ENCODE measurements at regions not wholly inside any gene's neighbourhood (a gene's known extent, or its start where the extent isn't known, plus 50 kb on each side); places are given as distances from the start of the nearest gene placed in this dataset.

- TF ChIP-seq PPARA (CRISPR knock-in tag; IDR thresholded peaks at IDR 0.05; ENCODE audit: borderline replicate concordance) (no peak), OSR1 (CRISPR knock-in tag; IDR thresholded peaks at IDR 0.05) (no peak), CREB5 (CRISPR knock-in tag; IDR thresholded peaks at IDR 0.05; ENCODE audit: low read depth) (no peak)
Measured at GRCh38 chr14:59133709-59134108, 54.8 kb upstream of the DAAM1 start (continued).

DNA sequence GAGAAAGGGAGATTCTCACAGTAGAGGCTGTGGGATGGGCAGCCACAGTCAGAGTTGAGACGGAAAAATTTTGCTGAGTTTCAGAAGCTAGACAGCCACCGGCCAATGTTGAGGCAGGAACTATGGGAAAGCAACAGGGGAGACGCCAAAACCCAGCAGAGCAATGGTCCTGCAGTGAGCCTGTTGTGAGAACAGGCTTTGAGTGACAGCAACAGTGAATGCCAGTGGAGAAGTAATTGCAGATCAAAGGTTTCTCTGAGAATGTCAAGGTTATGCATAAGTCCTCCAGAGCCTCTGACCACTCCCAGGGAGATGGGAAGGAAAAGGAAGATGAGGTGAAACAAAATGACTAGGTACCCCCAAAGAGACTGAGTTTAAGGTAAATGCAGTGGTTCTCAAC lies 54.2 kb upstream of the DAAM1 start:
- ATAC-seq: no peak
- TF ChIP-seq PATZ1 (CRISPR knock-in tag; IDR thresholded peaks at IDR 0.05; ENCODE audit: borderline replicate concordance) (no peak), GLIS3 (CRISPR knock-in tag; IDR thresholded peaks at IDR 0.05) (no peak), CREB5 (CRISPR knock-in tag; IDR thresholded peaks at IDR 0.05; ENCODE audit: low read depth) (no peak), TSHZ2 (CRISPR knock-in tag; IDR thresholded peaks at IDR 0.05) (no peak), ISL1 (CRISPR knock-in tag; IDR thresholded peaks at IDR 0.05) (no peak), ZNF70 (CRISPR knock-in tag; IDR thresholded peaks at IDR 0.05) (no peak), PPARA (CRISPR knock-in tag; IDR thresholded peaks at IDR 0.05; ENCODE audit: borderline replicate concordance) (no peak), BACH2 (CRISPR knock-in tag; IDR thresholded peaks at IDR 0.05; ENCODE audit: borderline replicate concordance) (no peak), OSR1 (CRISPR knock-in tag; IDR thresholded peaks at IDR 0.05) (no peak), ESRRG (CRISPR knock-in tag; IDR thresholded peaks at IDR 0.05) (no peak), TOX (CRISPR knock-in tag; IDR thresholded peaks at IDR 0.05; ENCODE audit: borderline replicate concordance) (no peak), CSDC2 (CRISPR knock-in tag; IDR thresholded peaks at IDR 0.05) (no peak), ARNTL (CRISPR knock-in tag; IDR thresholded peaks at IDR 0.05; ENCODE audit: borderline replicate concordance, low read depth) (no peak), SNAI2 (CRISPR knock-in tag; IDR thresholded peaks at IDR 0.05) (no peak), TCF4 (CRISPR knock-in tag; IDR thresholded peaks at IDR 0.05; ENCODE audit: borderline replicate concordance) (no peak), RARB (CRISPR knock-in tag; IDR thresholded peaks at IDR 0.05) (no peak), ZC3H10 (CRISPR knock-in tag; IDR thresholded peaks at IDR 0.05) (no peak)
- TF ChIP-seq, protein P1, sequence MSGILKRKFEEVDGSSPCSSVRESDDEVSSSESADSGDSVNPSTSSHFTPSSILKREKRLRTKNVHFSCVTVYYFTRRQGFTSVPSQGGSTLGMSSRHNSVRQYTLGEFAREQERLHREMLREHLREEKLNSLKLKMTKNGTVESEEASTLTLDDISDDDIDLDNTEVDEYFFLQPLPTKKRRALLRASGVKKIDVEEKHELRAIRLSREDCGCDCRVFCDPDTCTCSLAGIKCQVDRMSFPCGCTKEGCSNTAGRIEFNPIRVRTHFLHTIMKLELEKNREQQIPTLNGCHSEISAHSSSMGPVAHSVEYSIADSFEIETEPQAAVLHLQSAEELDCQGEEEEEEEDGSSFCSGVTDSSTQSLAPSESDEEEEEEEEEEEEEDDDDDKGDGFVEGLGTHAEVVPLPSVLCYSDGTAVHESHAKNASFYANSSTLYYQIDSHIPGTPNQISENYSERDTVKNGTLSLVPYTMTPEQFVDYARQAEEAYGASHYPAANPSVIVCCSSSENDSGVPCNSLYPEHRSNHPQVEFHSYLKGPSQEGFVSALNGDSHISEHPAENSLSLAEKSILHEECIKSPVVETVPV (CRISPR knock-in tag; IDR thresholded peaks at IDR 0.05): no peak

- no peak for ATAC-seq
- TF ChIP-seq TCF4 (CRISPR knock-in tag; IDR thresholded peaks at IDR 0.05; ENCODE audit: borderline replicate concordance): no peak
- TF ChIP-seq PATZ1 (CRISPR knock-in tag; IDR thresholded peaks at IDR 0.05; ENCODE audit: borderline replicate concordance): no peak
- no peak for TF ChIP-seq CREB5 (CRISPR knock-in tag; IDR thresholded peaks at IDR 0.05; ENCODE audit: low read depth)
- no peak for TF ChIP-seq GLIS3 (CRISPR knock-in tag; IDR thresholded peaks at IDR 0.05)
- TF ChIP-seq ZNF565 (CRISPR knock-in tag; conservative IDR thresholded peaks at IDR 0.05; ENCODE audit: low read depth): no peak
- no peak for TF ChIP-seq TSHZ2 (CRISPR knock-in tag; IDR thresholded peaks at IDR 0.05)
- no peak for TF ChIP-seq ZNF70 (CRISPR knock-in tag; IDR thresholded peaks at IDR 0.05)
- no peak for TF ChIP-seq ARNTL (CRISPR knock-in tag; IDR thresholded peaks at IDR 0.05; ENCODE audit: borderline replicate concordance, low read depth)
- TF ChIP-seq ESRRG (CRISPR knock-in tag; IDR thresholded peaks at IDR 0.05): no peak
- no peak for TF ChIP-seq BACH2 (CRISPR knock-in tag; IDR thresholded peaks at IDR 0.05; ENCODE audit: borderline replicate concordance)
- no peak for TF ChIP-seq RARB (CRISPR knock-in tag; IDR thresholded peaks at IDR 0.05)
- TF ChIP-seq ZFP30 (CRISPR knock-in tag; IDR thresholded peaks at IDR 0.05): no peak
Measured at GRCh38 chr14:59137256-59137655, 51.2 kb upstream of the DAAM1 start.
